Transverse colon (tissue), 4 donors: ENCODE measurements at regions not wholly inside any gene's neighbourhood (a gene's known extent, or its start where the extent isn't known, plus 50 kb on each side); places are given as distances from the start of the nearest gene placed in this dataset.

ENCODE experiments used
- DNase-seq: peaks from one replicate; pipeline ENCODE4 v3.0.0-alpha.2; 2019
- H3K27ac ChIP-seq, 4 donors: fragments of 200-600 bp; sonication (generic); 2 replicates each; pipeline ENCODE4 v1.5.1; 2016 to 2018; ENCODE audit warnings: inconsistent platforms in 4 of 4
- H3K27me3 ChIP-seq: fragments of 200-600 bp; sonication (generic); 2 replicates; pipeline ENCODE4 v1.5.1; 2017; ENCODE audit warnings: inconsistent platforms
- H3K36me3 ChIP-seq, 4 donors: fragments of 200-600 bp; sonication (generic); 2 replicates each; pipeline ENCODE4 v1.5.1; 2017 to 2019; ENCODE audit warnings: inconsistent platforms in 4 of 4
- H3K4me1 ChIP-seq, 4 donors: fragments of 200-600 bp; sonication (generic); 2 replicates each; pipeline ENCODE4 v1.5.1; 2017 to 2020; ENCODE audit warnings: inconsistent platforms in 4 of 4
- H3K4me3 ChIP-seq, 4 donors: fragments of 200-600 bp; sonication (generic); 1 replicate in 1 of 4; 2 replicates in 3 of 4; pipeline versions ENCODE4 v1.5.1 to v1.6.1; 2017 to 2019; ENCODE audit warnings: inconsistent platforms in 4 of 4
- H3K9me3 ChIP-seq, 2 donors: fragments of 200-600 bp; sonication (generic); 2 replicates each; pipeline ENCODE4 v1.5.1; 2017 to 2019; ENCODE audit warnings: inconsistent platforms in 2 of 2
- CTCF ChIP-seq, 5 experiments: fragments of 200-600 bp in 3 of 5; fragments of 450-650 bp in 2 of 5; sonication (generic) in 3 of 5; IDR thresholded peaks; 1 replicate in 2 of 5; 2 replicates in 3 of 5; pipeline ENCODE4 v1.5.1; 2016 to 2017; ENCODE audit warnings: antibody characterized with exemption in 5 of 5, inconsistent platforms in 3 of 5, mild to moderate bottlenecking in 2 of 5, moderate library complexity in 1 of 5
- EP300 ChIP-seq: sonication (generic); formaldehyde crosslinking; IDR thresholded peaks from one replicate; pipeline ENCODE4 v1.6.1; 2017; ENCODE audit warnings: antibody characterized with exemption, low read depth
- POLR2A ChIP-seq: fragments of 450-650 bp; IDR thresholded peaks from one replicate; pipeline ENCODE4 v1.6.1; 2016; ENCODE audit warnings: antibody characterized with exemption, mild to moderate bottlenecking, moderate library complexity
- POLR2AphosphoS5 ChIP-seq, 3 donors: sonication (generic); formaldehyde crosslinking; IDR thresholded peaks; one replicate each; pipeline ENCODE4 v1.6.1; 2016; ENCODE audit warnings: antibody characterized with exemption in 3 of 3
- WGBS, 2 donors: methylation state at CpG; one replicate each; pipeline ENCODE4 v1.1.5; 2018; ENCODE audit warnings: low coverage in 1 of 2; 5-methylcytosine and 5-hydroxymethylcytosine counted together
- in situ Hi-C, 4 donors: fragments of 200-750 bp; cut with MboI; loops; one replicate each; pipeline versions ENCODE4 v1.15.0 to v1.15.1; 2017; ENCODE audit warnings: low sequenced_read_pairs in 3 of 4, low pct_ligation_motif_present in 1 of 4, low pct_unique_long_range_greater_than_20kb in 1 of 4
- intact Hi-C: fragments of 100-400 bp; cut with DNase I; formaldehyde crosslinking; loops from one replicate; pipeline ENCODE4 v1.15.1; 2023; ENCODE audit warnings: low total_unique reads

GRCh38 chr7:10472115-10472514, 501.6 kb upstream of the PHF14 start:
- Histone ChIP-seq H3K9me3 (no peaks in the 10 kb centered on the region), H3K4me3 (no peak overlapping the region), H3K4me1 (no peaks in the 10 kb centered on the region), H3K36me3 (no peaks in the 10 kb centered on the region), H3K27me3 (no peaks in the 10 kb centered on the region), H3K27ac (no peak overlapping the region)
- DNase-seq, result no peak
- WGBS, 2 donors, result 11 to 44% methylated on average over 2 to 3 of the region's 3 CpGs
- in situ Hi-C loops, result no loop called here
- no peak for TF ChIP-seq POLR2AphosphoS5 (IDR thresholded peaks at IDR 0.05)
- TF ChIP-seq CTCF (IDR thresholded peaks at IDR 0.05), result no peak
- TF ChIP-seq POLR2A, result no peak
- TF ChIP-seq EP300, result no peak
- intact Hi-C loops, result no loop called here

GRCh38 chr7:10473569-10473968, 500.1 kb upstream of the PHF14 start:
- intact Hi-C loops, result no loop called here

GRCh38 chr7:10474048-10474447, 499.6 kb upstream of the PHF14 start:
- WGBS, 2 donors, result 84 to 87% methylated on average over 3 of the region's 3 CpGs

More at GRCh38 chr7:10473569-10473968, 500.1 kb upstream of the PHF14 start:
- Histone ChIP-seq H3K4me1 (no peaks in the 10 kb centered on the region), H3K4me3 (no peak overlapping the region), H3K36me3 (no peaks in the 10 kb centered on the region), H3K27ac (no peak overlapping the region), H3K27me3 (no peaks in the 10 kb centered on the region), H3K9me3 (no peaks in the 10 kb centered on the region)
- TF ChIP-seq CTCF (IDR thresholded peaks at IDR 0.05) (no peak), POLR2AphosphoS5 (IDR thresholded peaks at IDR 0.05) (no peak), POLR2A (no peak), EP300 (no peak)
- in situ Hi-C loops, result no loop called here
- DNase-seq, result no peak
- WGBS, 2 donors, result 69 to 73% methylated on average over 3 of the region's 3 CpGs

GRCh38 chr7:10475940-10476641, 497.6 kb upstream of the PHF14 start:
- H3K36me3 ChIP-seq, result no peaks in the 10 kb centered on the region
- TF ChIP-seq POLR2AphosphoS5 (IDR thresholded peaks at IDR 0.05) (no peak), CTCF (IDR thresholded peaks at IDR 0.05) (no peak), POLR2A (no peak), EP300 (no peak)
- in situ Hi-C loops, result no loop called here
- DNase-seq, result no peak
- no peaks in the 10 kb centered on the region for H3K27me3 ChIP-seq
- no peak overlapping the region for H3K27ac ChIP-seq
- intact Hi-C loops, result no loop called here
- H3K4me3 ChIP-seq, result no peak overlapping the region
- no peaks in the 10 kb centered on the region for H3K4me1 ChIP-seq
- no peaks in the 10 kb centered on the region for H3K9me3 ChIP-seq
- WGBS, 2 donors, result 87 to 93% methylated on average over 12 to 20 of the region's 20 CpGs

More at GRCh38 chr7:10474048-10474447, 499.6 kb upstream of the PHF14 start:
- intact Hi-C loops, result no loop called here
- TF ChIP-seq CTCF (IDR thresholded peaks at IDR 0.05) (no peak), POLR2A (no peak), EP300 (no peak)
- no peak overlapping the region for H3K4me3 ChIP-seq
- no peak for DNase-seq
- H3K9me3 ChIP-seq, result no peaks in the 10 kb centered on the region
- H3K27ac ChIP-seq, result no peak overlapping the region
- H3K27me3 ChIP-seq, result no peaks in the 10 kb centered on the region
- in situ Hi-C loops, result no loop called here
- no peaks in the 10 kb centered on the region for H3K4me1 ChIP-seq
- no peaks in the 10 kb centered on the region for H3K36me3 ChIP-seq
